Neural crest cell (in vitro differentiated cells): ENCODE measurements at regions not wholly inside any gene's neighbourhood (a gene's known extent, or its start where the extent isn't known, plus 50 kb on each side); places are given as distances from the start of the nearest gene placed in this dataset.

Experiments used
- DNase-seq: peaks from one replicate; pipeline ENCODE4 v3.0.0; 2021; ENCODE audit warnings: low read depth, mixed read lengths, low spot score
- H3K27ac Mint-ChIP-seq: one replicate; pipeline ENCODE4 v1.8.0; 2021; ENCODE audit warnings: mild to moderate bottlenecking, mixed read lengths; ENCODE audit not compliant: unreplicated experiment
- H3K27me3 Mint-ChIP-seq: 2 replicates; pipeline ENCODE4 v1.8.0; 2021; ENCODE audit warnings: low read depth, mild to moderate bottlenecking, mixed read lengths
- H3K36me3 Mint-ChIP-seq: 2 replicates; pipeline ENCODE4 v1.8.0; 2021; ENCODE audit warnings: low read depth, mild to moderate bottlenecking, mixed read lengths
- H3K4me1 Mint-ChIP-seq: 2 replicates; pipeline ENCODE4 v1.8.0; 2021; ENCODE audit warnings: mixed read lengths
- H3K4me3 Mint-ChIP-seq: one replicate; pipeline ENCODE4 v1.8.0; 2021; ENCODE audit warnings: mild to moderate bottlenecking, mixed read lengths
- H3K9me3 Mint-ChIP-seq: 2 replicates; pipeline ENCODE4 v1.8.0; 2021; ENCODE audit warnings: mixed read lengths
- CTCF ChIP-seq: fragments of 200-600 bp; sonication (generic); conservative IDR thresholded peaks from 2 replicates; pipeline ENCODE4 v1.5.0; 2021; ENCODE audit warnings: antibody characterized with exemption, mild to moderate bottlenecking

- no peak for DNase-seq
- no peaks in the 10 kb centered on the region for H3K36me3 Mint-ChIP-seq
- TF ChIP-seq CTCF, result no peak
- H3K9me3 Mint-ChIP-seq, result no peaks in the 10 kb centered on the region
- no peaks in the 10 kb centered on the region for H3K4me1 Mint-ChIP-seq
- H3K4me3 Mint-ChIP-seq, result no peak overlapping the region
- no peaks in the 10 kb centered on the region for H3K27me3 Mint-ChIP-seq
- no peak overlapping the region for H3K27ac Mint-ChIP-seq
Measured at GRCh38 chr3:76367281-76367680, 581.9 kb upstream of the ZNF717 start.

- Mint-ChIP-seq H3K27me3 (no peaks in the 10 kb centered on the region), H3K4me1 (no peaks in the 10 kb centered on the region), H3K27ac (no peak overlapping the region), H3K36me3 (no peaks in the 10 kb centered on the region), H3K9me3 (no peaks in the 10 kb centered on the region), H3K4me3 (no peak overlapping the region)
- no peak for DNase-seq
- TF ChIP-seq CTCF, result peak; percentile 20
Measured at GRCh38 chr3:76369170-76369569, 583.8 kb upstream of the ZNF717 start.

- Mint-ChIP-seq H3K27me3 (no peaks in the 10 kb centered on the region), H3K36me3 (no peaks in the 10 kb centered on the region), H3K9me3 (no peaks in the 10 kb centered on the region), H3K27ac (no peak overlapping the region), H3K4me1 (no peaks in the 10 kb centered on the region), H3K4me3 (no peak overlapping the region)
- no peak for DNase-seq
- TF ChIP-seq CTCF, result no peak
Measured at GRCh38 chr3:76370749-76371520, 585.6 kb upstream of the ZNF717 start.

GRCh38 chr3:76372497-76372896 lies 587.1 kb upstream of the ZNF717 start:
- H3K27ac Mint-ChIP-seq, result no peak overlapping the region
- H3K4me3 Mint-ChIP-seq, result no peak overlapping the region
- no peaks in the 10 kb centered on the region for H3K9me3 Mint-ChIP-seq
- no peaks in the 10 kb centered on the region for H3K36me3 Mint-ChIP-seq
- H3K4me1 Mint-ChIP-seq, result no peaks in the 10 kb centered on the region
- no peak for DNase-seq
- H3K27me3 Mint-ChIP-seq, result no peaks in the 10 kb centered on the region
- no peak for TF ChIP-seq CTCF

- Mint-ChIP-seq H3K27ac (no peak overlapping the region), H3K36me3 (no peaks in the 10 kb centered on the region)
- DNase-seq, result no peak
Measured at GRCh38 chr3:76377074-76377473, 591.7 kb upstream of the ZNF717 start.

More at GRCh38 chr3:76377074-76377473, 591.7 kb upstream of the ZNF717 start:
- H3K9me3 Mint-ChIP-seq, result no peaks in the 10 kb centered on the region
- no peaks in the 10 kb centered on the region for H3K27me3 Mint-ChIP-seq
- no peak for TF ChIP-seq CTCF
- no peaks in the 10 kb centered on the region for H3K4me1 Mint-ChIP-seq
- H3K4me3 Mint-ChIP-seq, result no peak overlapping the region
